GM12874 (cell line): ENCODE measurements at regions not wholly inside any gene's neighbourhood (a gene's known extent, or its start where the extent isn't known, plus 50 kb on each side); places are given as distances from the start of the nearest gene placed in this dataset.

Source experiments
- TF ChIP-seq, protein P1 (sequence below): IDR thresholded peaks from 2 replicates; pipeline ENCODE4 v1.5.1; 2011; ENCODE audit warnings: low read depth, mild to moderate bottlenecking, control low read depth, low read length, moderate library complexity; ENCODE audit not compliant: insufficient read depth

DNA sequence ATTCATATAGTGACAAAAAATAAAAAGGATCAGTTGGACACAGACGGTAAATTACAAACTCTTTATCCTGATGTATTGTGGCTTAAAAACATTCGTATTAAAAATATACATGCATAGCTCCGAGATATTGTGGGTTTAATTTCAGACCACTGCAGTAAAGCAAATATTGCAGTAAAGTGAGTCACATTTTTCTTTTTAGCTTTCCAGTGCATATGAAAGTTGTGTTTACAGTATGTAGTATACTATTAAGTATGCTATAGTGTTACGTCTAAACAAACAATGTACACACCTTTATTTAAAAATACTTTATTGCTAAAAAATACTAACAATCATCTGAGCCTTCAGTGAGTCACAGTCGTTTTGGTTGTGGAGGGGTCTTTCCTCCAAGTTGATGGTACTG, 551.8 kb downstream of the CETN3 start:
- TF ChIP-seq, protein P1, sequence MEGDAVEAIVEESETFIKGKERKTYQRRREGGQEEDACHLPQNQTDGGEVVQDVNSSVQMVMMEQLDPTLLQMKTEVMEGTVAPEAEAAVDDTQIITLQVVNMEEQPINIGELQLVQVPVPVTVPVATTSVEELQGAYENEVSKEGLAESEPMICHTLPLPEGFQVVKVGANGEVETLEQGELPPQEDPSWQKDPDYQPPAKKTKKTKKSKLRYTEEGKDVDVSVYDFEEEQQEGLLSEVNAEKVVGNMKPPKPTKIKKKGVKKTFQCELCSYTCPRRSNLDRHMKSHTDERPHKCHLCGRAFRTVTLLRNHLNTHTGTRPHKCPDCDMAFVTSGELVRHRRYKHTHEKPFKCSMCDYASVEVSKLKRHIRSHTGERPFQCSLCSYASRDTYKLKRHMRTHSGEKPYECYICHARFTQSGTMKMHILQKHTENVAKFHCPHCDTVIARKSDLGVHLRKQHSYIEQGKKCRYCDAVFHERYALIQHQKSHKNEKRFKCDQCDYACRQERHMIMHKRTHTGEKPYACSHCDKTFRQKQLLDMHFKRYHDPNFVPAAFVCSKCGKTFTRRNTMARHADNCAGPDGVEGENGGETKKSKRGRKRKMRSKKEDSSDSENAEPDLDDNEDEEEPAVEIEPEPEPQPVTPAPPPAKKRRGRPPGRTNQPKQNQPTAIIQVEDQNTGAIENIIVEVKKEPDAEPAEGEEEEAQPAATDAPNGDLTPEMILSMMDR, result no peak

DNA sequence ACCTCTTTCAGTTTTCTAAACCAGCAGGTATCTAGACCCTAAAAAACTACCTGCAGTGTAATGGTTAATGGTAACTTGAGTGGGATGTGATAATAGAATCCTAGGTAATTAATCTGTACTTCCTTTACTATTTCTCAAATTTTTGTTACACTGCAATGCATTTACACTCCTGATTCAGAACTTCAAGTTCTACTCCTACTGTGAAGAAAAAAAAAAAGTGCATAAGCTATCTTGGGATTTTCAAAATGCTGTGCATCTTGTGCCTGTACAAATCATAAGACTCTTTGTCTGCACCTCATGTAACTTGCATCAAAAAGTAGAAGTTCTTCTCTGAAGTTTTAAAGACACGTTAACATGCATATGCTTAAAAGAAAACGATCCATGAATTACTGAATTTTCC, 554.1 kb downstream of the CETN3 start:
- TF ChIP-seq, protein P1, result no peak

DNA sequence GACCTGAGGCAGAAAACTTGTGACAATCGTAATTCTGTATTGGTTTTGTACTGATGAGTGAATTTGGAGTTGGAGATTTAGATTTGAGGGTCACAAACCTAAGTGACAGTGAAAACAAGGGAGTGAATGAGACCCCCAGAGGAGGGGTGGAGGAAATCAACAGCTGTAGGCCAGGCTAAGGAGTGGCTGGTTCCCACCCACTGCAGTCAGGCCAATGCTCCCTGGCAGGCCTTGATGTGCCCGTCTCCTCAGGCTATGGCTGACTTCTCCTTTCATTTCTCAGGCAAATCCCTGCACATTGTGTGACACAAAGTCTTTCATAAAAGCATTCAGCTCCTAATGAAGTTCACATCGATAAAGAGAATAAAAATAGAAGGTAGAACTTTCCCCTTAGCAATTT, 557.6 kb downstream of the CETN3 start:
- TF ChIP-seq, protein P1, result no peak

- TF ChIP-seq, protein P1, result no peak
Measured at GRCh38 chr5:89850513-89850865, 559.1 kb downstream of the CETN3 start.

DNA sequence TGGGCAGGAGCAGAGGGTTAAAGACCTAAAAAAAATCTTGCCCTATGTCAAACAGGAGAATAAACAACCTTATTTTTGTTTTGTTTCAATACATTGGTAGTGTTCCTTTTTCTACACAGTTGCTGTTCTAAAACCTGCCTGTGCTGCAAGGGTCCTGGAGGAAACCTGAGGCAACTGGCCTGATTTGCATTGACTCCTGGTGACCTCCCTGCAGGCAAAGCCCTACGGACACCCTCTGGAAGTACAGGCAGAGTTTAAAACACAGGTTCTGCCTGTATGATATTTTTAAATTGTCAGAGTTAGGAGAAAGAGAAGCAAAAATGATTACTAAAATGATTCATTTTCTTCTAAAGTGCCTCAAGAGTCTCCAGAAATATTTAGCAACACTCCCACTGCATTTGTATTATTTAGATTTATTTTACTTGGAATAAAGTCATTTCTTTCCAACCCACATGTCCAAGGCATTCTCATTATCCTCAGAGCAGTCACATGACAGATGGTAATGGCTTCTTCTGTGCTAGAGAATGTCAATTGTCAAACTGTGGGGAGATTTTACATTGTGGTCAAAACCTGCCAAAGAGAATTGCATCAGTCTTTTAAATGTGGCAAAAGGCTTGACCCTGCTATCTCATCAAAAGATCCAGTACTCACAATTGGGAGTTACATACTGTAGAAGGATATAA, 559.6 kb downstream of the CETN3 start:
- TF ChIP-seq, protein P1, result no peak

DNA sequence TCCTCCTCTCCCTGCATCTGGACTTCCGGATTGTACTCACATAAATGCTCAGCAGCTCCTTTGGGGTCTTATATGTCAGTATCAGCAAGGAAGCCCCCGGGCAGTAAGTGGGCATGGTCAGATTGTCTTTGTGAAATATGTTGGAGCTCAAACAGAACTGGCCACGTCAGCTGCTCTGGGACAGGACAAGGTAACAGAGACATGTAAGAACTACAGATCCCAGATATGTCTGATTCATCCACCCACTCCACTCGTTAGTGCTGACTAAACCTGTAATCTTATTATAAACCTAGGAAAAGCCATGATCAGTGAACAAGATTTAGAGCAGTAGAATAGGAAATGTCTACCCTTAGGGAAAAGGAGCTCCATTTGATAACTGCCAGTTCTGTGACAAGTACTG, 561.8 kb downstream of the CETN3 start:
- TF ChIP-seq, protein P1, result no peak

DNA sequence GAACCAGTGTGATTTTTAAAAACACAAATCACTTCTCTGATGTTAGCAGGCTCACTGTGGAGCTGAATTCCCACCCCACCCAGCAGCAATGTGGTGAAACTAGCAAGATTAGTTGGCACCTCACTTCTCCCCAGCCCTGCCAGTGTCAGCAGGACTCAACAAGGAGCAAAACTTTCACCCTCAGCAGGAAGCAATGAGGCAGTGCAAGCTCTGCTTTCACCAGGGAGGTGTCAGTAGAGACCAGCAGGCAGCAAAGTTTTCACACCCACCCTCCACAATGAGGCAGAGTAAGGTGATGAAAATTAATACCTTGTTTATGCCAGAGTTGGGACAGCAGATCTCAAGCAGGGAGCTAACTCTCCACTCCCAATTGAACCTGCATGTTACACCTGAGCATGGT, 565.0 kb downstream of the CETN3 start:
- TF ChIP-seq, protein P1, result no peak

DNA sequence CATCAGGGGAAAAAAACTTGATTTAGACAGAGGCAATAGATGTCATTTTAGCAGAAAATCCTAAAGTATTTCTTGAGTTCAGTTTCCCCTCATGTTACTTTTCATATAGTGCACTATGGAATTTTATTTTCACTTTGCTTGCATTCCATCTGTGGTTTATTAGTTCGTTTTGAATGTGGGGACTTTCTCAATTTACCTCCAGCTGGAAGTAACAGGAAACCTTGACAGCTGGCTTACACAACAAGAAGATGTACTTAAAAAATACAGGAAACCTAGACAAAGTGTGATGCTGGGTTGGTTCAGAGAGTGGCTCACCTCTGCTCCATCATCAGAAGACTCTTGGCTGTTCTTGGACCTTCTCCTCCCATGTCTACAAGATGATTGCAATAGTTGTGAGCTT, 567.0 kb downstream of the CETN3 start:
- TF ChIP-seq, protein P1, result no peak
